LoVo (cell line): ENCODE measurements at regions not wholly inside any gene's neighbourhood (a gene's known extent, or its start where the extent isn't known, plus 50 kb on each side); places are given as distances from the start of the nearest gene placed in this dataset.

ENCODE experiments used
- DNase-seq: peaks from one replicate; pipeline ENCODE4 v3.0.0-alpha.2; 2016; ENCODE audit warnings: low spot score

- no peak for DNase-seq
These were observed 1178.5 kb upstream of the MIR17HG start for GRCh38 chr13:90168953-90169352.

- DNase-seq: no peak
These were observed 1177.3 kb upstream of the MIR17HG start for GRCh38 chr13:90170208-90170607.

DNA sequence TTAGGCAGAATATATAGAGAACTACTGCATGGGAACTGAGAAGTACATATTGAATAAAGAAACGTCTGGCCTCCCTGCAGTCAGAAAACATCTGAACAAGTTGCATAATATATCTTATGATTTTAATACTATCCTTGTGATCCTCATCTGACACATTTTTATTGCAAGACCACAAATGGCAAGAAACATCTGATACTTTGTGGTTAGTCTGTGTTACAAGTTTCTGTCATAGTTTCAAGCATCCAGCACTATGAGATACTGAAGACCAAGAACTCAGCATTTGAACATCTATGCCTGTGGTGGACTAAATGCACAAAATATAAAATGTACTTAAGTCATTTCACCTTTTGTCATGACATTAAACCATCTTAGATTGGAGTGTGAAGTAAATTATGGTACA, 1175.8 kb upstream of the MIR17HG start:
- no peak for DNase-seq

GRCh38 chr13:90177512-90177911, 1170.0 kb upstream of the MIR17HG start:
- no peak for DNase-seq

- no peak for DNase-seq
These were observed 1163.1 kb upstream of the MIR17HG start for GRCh38 chr13:90184355-90184754.

DNA sequence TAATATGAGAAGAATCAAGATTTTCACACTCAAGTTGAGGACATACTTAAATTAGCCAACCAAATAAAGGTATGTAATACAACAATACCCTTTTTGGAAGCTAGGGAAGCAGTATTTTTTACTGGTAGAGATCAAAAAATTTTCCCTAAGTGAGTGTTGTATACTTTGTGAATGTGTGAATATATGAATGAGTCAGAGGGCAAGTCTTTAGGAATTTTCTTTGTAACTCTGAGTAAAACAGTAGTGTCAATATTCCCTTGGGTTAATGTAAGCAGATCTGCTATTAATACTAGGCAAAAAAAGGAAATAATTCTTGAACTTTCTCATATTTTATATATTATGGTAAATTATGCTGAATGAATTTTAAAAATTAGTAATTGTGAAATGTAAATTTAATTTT, 1161.8 kb upstream of the MIR17HG start:
- no peak for DNase-seq

DNA sequence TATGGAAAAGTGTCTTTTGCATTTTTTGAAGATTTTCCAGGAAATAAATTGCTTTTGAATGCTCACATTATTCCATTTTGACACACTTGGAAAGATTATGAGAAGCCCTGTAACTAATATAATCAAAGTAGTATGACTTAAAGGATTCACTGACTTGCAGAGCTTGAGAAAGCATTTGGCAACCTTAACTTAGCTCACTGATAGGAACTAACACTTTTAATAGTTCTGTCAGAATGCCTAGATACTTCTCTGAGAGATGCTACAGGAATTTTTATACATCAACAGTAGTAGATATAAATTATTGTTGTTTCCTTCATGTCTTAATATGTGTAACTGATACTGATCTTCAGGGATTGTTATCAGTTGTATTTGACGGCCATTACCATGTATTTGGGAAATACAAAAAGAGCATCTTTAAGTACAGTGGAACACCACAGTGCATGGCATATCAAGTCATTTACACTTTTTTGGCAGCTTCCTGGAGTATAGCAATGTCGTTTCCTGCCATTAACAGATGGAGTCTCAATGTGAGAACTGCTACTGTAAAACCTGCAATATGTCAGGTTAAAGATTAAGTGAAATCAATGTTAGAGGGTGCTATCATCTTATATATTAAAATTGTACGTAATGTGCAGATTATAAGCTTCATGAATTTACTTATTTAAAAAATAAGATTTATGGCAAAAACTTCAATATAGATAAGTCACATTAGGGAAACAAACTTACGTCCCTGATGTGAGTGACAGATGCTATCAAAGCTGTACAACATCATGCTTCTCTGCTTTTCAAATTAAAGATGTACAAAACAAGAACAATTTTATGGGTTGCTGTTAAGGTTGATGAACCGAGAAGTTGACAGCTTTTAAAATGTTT, 1159.8 kb upstream of the MIR17HG start:
- DNase-seq: no peak

DNA sequence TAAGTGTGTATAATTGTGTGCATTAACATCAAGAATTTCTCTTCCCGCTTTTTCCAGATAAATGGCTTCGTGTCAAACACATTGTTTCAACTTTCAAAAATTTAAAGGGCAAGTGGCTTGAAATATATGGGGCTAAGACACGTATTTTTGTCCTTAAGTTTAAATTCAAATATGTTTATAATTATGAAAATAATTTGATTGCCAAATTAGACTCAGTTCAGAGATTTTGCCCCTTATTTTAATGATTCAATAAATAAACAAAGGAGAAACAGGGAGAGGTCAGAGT, 1159.2 kb upstream of the MIR17HG start:
- no peak for DNase-seq

- no peak for DNase-seq
These were observed 1149.8 kb upstream of the MIR17HG start for GRCh38 chr13:90197722-90198121.

GRCh38 chr13:90201202-90201601, 1146.3 kb upstream of the MIR17HG start:
- DNase-seq: no peak

GRCh38 chr13:90201676-90202460, 1145.6 kb upstream of the MIR17HG start:
- DNase-seq: no peak

DNA sequence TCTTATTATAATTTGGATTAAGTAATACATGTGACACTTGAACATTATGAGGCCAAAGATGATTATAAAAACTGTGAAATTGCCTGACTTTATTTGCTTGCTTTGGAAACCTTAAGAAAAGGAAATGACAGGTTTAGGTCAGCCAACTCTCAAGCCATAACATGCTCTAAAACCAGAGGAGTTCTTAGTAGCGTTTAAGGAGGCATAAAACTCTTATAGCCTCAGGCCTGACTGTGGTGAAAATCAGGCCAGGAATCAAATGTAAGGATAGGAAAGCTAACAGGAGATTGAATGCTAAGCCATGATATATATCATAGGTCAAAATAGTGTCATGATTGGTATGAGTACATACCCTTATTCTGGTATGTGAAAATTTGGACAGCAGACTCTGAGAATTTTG, 1142.4 kb upstream of the MIR17HG start:
- DNase-seq: no peak

DNA sequence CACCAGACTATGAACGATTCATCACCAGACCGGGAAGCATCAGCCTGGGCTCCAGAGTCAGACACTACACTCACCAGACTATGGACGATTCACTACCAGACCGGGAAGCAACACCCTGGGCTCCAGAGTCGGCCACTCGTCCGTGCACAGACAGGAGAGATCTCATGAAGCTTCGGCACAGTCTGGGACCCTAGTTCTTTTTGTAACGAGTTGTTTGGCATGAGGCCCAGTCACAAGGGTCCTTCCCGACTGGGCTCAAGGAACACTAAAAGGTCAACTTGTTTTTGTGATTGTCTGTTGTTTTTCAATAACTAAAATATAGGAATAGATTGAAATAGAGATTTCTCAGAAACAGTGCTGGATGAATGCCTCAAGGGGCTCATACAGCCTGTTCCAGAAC, 1141.6 kb upstream of the MIR17HG start:
- no peak for DNase-seq

GRCh38 chr13:90217275-90217674, 1130.2 kb upstream of the MIR17HG start:
- no peak for DNase-seq

- DNase-seq: no peak
These were observed 1124.7 kb upstream of the MIR17HG start for GRCh38 chr13:90222758-90223157.

- no peak for DNase-seq
These were observed 1117.2 kb upstream of the MIR17HG start for GRCh38 chr13:90230311-90230710.

DNA sequence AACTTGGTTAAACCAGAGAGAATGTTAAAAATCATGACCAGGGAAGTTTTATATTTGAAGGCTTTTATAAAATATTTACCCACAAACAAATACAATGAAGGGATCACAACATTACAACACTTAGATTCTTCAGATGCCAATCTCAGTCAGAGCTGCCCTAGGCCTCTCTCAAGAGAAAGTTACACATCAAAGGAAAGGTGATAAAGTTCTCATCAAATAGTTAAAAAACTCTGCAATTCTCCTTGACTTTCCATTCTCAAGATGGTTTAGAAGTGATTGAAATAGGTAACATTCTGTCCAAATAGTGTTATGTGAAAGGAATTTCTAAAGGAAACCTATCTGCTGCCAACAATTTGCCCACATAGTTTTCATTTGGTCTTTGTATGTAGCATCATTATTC, 1115.2 kb upstream of the MIR17HG start:
- no peak for DNase-seq

- DNase-seq: no peak
These were observed 1113.4 kb upstream of the MIR17HG start for GRCh38 chr13:90233933-90234672.

DNA sequence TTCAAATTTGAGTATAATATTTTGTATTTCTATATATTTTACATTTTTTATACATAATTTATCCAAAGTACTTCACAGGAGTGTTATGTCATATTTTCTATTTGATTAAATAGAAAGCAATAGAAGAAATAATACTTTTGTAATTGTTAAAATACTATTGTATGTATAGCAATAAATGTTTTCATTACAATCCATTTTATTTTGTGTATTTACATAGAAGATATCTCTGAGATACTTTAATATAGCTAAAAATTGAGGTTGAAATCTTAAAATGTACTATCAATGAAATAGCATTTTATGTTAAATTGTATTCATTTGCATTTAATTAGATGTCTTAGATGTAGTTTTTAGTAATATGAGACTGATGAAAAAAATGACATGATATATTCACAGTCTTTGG, 1109.6 kb upstream of the MIR17HG start:
- no peak for DNase-seq

DNA sequence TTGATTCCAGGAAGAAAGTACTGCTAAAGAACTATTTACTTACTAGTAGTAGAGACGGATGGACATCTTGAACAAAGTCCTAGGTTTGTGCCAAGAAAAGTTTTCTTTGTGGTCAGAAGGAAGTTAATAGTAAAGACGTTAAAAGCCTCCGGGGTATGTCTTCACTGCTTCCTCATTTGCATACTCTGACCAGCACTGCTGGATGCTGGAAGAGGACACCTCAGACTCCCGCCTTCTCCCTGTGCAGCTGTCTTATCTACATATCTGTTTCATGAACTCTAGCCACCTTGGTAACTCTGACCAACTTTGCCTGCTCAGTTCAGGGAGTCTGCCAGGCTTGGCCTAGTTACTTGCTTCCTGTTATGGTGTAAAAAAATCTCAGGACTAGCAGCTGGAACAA, 1109.1 kb upstream of the MIR17HG start:
- DNase-seq: no peak

- no peak for DNase-seq
These were observed 1108.4 kb upstream of the MIR17HG start for GRCh38 chr13:90239130-90239529.

- no peak for DNase-seq
These were observed 1101.5 kb upstream of the MIR17HG start for GRCh38 chr13:90246005-90246404.
